Fibroblast of skin of back (primary cell): ENCODE measurements at regions not wholly inside any gene's neighbourhood (a gene's known extent, or its start where the extent isn't known, plus 50 kb on each side); places are given as distances from the start of the nearest gene placed in this dataset.
"Not testable (repeated sequence)": the region's sequence is repeated elsewhere in the genome, so short reads cannot be mapped to it uniquely, and the experiment has no call there.

Source experiments
- DNase-seq: peaks from one replicate; pipeline ENCODE4 v3.0.0-alpha.2; 2013

GRCh38 chr1:207196135-207196534 lies 92.1 kb downstream of the C4BPA start:
- not testable (repeated sequence) for DNase-seq

DNA sequence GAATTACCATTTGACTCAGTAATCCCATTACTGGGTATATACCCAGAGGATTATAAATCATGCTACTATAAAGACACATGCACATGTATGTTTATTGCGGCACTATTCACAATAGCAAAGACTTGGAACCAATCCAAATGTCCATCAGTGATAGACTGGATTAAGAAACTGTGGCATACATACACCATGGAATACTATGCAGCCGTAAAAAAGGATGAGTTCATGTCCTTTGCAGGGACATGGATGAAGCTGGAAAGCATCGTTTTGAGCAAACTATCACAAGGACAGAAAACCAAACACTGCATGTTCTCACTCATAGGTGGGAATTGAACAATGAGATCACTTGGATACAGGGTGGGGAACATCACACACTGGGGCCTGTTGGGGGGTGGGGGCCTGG lies 97.5 kb downstream of the C4BPA start:
- not testable (repeated sequence) for DNase-seq

- DNase-seq: no peak
These were observed 98.4 kb downstream of the C4BPA start for GRCh38 chr1:207202480-207202879.

GRCh38 chr1:207203541-207203940 lies 99.5 kb downstream of the C4BPA start:
- no peak for DNase-seq

- DNase-seq: no peak
These were observed 101.6 kb downstream of the C4BPA start for GRCh38 chr1:207205614-207206061.

GRCh38 chr1:207208691-207209090 lies 104.7 kb downstream of the C4BPA start:
- DNase-seq: not testable (repeated sequence)

- DNase-seq: no peak
These were observed 107.0 kb upstream of the CD55 start for GRCh38 chr1:207214453-207214852.

GRCh38 chr1:207217778-207218511 lies 103.5 kb upstream of the CD55 start:
- DNase-seq: no peak

- DNase-seq: no peak
These were observed 102.7 kb upstream of the CD55 start for GRCh38 chr1:207218512-207219362.

DNA sequence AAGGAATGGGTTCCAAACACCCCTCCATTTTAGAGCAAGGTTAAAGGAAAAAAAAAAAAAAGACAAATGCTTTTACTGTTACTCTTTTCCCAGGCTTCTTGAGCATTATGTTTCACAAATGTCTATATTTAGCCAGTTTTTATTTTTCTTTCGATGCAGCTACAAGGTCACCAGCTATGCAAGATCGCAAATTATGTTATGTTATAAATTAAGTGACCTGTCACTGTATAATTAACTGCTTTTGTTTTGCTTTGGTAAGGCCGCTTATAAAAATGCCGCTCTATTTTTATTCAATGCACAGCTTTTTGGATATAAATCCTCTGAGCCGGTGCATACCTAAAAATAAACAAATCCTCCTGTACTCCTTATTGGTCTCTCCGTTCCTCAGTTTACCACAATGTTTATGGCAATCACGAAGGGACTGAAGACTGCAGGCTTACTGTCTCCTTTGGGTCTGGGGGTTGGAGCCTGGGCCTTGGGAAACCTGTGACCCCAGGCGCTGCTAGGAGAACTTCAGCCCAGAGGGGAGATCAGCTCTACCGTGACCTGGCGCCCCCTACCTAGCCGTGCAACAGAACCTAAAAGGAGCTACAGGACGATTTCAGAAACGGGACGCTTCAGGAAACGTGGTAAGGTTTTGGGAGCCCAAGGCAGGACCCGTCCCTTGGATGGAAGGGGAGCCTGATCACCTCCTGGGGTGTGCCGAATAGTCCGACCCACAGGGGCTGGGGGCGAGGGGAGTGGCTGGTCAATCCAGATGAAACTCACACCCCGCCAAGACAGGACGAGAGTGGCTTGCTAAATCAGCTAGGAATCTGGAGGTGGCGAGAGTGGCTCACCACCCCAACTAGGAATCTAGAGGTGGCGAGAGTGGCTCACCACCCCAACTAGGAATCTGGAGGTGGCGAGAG lies 101.2 kb upstream of the CD55 start:
- peak; percentile 37 for DNase-seq

GRCh38 chr1:207221934-207222351 lies 99.5 kb upstream of the CD55 start:
- DNase-seq: no peak

- DNase-seq: no peak
These were observed 98.3 kb upstream of the CD55 start for GRCh38 chr1:207223162-207223561.

DNA sequence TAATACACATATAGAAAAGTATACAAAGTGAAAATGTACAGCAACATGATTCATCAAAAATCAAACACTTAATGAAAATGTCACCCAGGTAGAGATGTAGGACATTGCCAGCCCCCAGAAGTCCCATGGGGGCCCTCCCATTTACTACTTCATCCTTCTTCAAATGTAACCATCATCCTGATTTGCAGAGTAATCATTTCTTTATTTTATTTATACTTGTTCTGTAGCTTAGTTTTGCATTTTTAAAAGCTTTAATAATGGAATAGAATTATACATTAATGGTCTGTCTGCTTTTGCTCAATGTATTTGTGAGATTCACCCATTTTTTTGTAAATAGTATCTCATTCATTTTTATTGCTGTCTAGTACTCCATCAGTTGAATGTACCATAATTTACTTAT lies 96.8 kb upstream of the CD55 start:
- no peak for DNase-seq

- DNase-seq: no peak
These were observed 94.3 kb upstream of the CD55 start for GRCh38 chr1:207227131-207227630.

DNA sequence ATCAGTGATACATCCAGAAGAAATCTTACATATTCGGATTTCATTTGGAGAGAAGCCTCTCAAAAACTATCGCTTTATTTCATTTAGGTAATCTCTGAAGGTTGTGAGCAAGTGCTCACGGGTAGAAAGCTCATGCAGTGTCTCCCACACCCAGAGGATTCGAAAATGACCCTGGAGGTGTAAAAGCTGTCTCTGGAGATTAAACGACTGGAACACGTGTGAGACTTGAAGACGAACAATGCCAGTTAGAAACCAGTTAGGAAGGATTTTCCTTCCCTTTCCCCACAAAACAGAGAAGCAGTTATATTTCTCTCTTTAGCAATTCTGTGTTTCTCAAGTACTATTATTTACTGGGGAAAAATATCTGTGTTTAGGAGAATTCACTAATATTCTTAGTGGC lies 92.5 kb upstream of the CD55 start:
- DNase-seq: no peak

DNA sequence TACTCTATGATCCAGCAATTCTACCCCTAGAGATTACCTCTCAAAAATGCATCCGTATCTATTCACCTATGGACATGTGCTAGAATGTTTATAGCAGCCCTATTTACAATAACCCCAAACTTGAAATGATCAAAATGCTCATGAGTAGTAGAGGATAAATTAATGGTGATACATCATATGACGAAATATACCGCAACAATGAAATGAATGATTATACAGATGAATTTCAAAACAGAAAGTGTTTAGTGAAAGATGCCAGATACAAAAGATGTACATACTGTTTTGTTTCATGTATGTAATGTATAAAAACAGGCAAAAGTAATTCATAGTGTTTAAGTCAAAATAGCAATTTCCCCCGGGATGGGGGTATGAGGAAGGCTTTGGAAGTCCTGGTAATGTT lies 91.0 kb upstream of the CD55 start:
- no peak for DNase-seq

GRCh38 chr1:207234690-207235089 lies 86.8 kb upstream of the CD55 start:
- no peak for DNase-seq

DNA sequence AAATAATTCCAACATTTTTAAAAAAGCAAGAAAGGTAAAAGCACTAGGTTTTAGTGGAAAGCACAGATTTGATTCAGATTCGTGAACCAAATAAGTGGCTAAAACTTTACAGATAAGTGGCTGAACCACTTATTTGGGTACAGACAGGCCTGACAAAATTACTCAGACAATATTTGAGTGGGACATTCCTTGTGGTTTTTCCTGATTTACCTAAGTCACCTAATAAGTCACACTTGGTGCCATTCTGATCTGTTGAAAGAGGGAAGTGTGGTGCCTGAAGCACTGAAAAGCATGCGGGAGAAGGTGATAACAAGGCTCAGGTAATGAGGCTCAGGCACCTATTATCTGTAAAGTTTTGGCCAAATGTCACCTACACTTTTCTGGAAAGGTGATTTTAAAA lies 81.6 kb upstream of the CD55 start:
- DNase-seq: no peak

- DNase-seq: peak; percentile 35
These were observed 81.0 kb upstream of the CD55 start for GRCh38 chr1:207240325-207241101.

- no peak for DNase-seq
These were observed 80.1 kb upstream of the CD55 start for GRCh38 chr1:207241164-207241934.
